ENCODE measurements at regions not wholly inside any gene's neighbourhood (a gene's known extent, or its start where the extent isn't known, plus 50 kb on each side); places are given as distances from the start of the nearest gene placed in this dataset.

DNA sequence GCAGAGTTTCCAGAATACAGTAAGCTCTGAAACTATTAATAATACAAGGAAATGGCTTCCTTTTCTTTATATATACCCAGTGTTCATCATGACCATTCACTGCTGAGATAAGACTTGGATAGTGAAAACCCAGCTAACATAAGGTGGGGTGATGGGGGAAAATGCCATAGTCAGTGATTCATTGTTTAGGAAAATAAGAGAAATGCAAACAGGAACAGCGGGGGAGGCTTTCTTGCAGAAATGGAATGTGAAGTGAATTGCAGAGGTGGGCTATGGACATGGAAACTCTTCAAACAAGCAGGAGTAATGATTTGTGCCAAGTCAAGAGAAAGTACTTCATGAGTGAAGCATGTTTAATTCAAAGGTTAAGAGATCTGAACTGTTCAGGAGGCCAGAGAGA is 519.4 kb downstream of the TDRD15 start:
- POLR2A ChIA-PET, result no interaction called here
- ATAC-seq (no peak), FAIRE-seq (no peak)

More for the DNA sequence above, 519.4 kb downstream of the TDRD15 start:
- intact Hi-C loops (cut with micrococcal nuclease; ENCODE audit: unreplicated experiment) (no loop called here), in situ Hi-C loops (cut with HindIII; ENCODE audit: extremely low pct_ligation_motif_present, low pct_unique_long_range_greater_than_20kb) (no loop called here)
- 17% methylated on average over 1 of the region's 1 CpG for WGBS (ENCODE audit: low lambda C conversion rate)
- no peak overlapping the region for H3K27ac ChIP-seq (ENCODE audit: extremely low read length, insufficient read depth, low read length)
- CTCF ChIA-PET (ENCODE audit: low intra/inter-chr PET ratio, low total read pairs), result no interaction called here
- no peaks in the 10 kb centered on the region for H3K79me2 ChIP-seq (ENCODE audit: insufficient read depth, low read length)
- no peak overlapping the region for H3K9ac ChIP-seq (ENCODE audit: insufficient read depth, low read depth, low read length)
- H3K36me3 ChIP-seq (replicated peaks in 1 of 2; ENCODE audit: control insufficient read depth in 1 of 2, insufficient read depth in 2 of 2, low read length in 2 of 2), result no peaks in the 10 kb centered on the region
- no peak overlapping the region for H2AFZ ChIP-seq (ENCODE audit: low read length)
- peaks cover 5% of the 10 kb centered on the region; the same call in 1 of the 2 replicates for H3K4me1 ChIP-seq (ENCODE audit: insufficient read depth, low read length)
- no peaks in the 10 kb centered on the region for H4K20me1 ChIP-seq (ENCODE audit: insufficient read depth, low read length)
- H3K4me3 ChIP-seq (replicated peaks in 1 of 3; ENCODE audit: insufficient read depth in 1 of 3, low read depth in 2 of 3, low read length in 3 of 3), result no peak overlapping the region
- no peaks in the 10 kb centered on the region for H3K9me3 ChIP-seq (ENCODE audit: low read length)
- no peak for DNase-seq (ENCODE audit: low spot score)
- TF ChIP-seq, protein P1, sequence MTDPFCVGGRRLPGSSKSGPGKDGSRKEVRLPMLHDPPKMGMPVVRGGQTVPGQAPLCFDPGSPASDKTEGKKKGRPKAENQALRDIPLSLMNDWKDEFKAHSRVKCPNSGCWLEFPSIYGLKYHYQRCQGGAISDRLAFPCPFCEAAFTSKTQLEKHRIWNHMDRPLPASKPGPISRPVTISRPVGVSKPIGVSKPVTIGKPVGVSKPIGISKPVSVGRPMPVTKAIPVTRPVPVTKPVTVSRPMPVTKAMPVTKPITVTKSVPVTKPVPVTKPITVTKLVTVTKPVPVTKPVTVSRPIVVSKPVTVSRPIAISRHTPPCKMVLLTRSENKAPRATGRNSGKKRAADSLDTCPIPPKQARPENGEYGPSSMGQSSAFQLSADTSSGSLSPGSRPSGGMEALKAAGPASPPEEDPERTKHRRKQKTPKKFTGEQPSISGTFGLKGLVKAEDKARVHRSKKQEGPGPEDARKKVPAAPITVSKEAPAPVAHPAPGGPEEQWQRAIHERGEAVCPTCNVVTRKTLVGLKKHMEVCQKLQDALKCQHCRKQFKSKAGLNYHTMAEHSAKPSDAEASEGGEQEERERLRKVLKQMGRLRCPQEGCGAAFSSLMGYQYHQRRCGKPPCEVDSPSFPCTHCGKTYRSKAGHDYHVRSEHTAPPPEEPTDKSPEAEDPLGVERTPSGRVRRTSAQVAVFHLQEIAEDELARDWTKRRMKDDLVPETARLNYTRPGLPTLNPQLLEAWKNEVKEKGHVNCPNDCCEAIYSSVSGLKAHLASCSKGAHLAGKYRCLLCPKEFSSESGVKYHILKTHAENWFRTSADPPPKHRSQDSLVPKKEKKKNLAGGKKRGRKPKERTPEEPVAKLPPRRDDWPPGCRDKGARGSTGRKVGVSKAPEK (CRISPR knock-in tag; IDR thresholded peaks at IDR 0.05; ENCODE audit: borderline replicate concordance), result no peak
- TF ChIP-seq, protein P2, sequence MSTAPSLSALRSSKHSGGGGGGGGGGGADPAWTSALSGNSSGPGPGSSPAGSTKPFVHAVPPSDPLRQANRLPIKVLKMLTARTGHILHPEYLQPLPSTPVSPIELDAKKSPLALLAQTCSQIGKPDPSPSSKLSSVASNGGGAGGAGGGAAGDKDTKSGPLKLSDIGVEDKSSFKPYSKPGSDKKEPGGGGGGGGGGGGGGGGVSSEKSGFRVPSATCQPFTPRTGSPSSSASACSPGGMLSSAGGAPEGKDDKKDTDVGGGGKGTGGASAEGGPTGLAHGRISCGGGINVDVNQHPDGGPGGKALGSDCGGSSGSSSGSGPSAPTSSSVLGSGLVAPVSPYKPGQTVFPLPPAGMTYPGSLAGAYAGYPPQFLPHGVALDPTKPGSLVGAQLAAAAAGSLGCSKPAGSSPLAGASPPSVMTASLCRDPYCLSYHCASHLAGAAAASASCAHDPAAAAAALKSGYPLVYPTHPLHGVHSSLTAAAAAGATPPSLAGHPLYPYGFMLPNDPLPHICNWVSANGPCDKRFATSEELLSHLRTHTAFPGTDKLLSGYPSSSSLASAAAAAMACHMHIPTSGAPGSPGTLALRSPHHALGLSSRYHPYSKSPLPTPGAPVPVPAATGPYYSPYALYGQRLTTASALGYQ (CRISPR knock-in tag; IDR thresholded peaks at IDR 0.05), result no peak
- TF ChIP-seq SCMH1 (CRISPR knock-in tag; IDR thresholded peaks at IDR 0.05; ENCODE audit: borderline replicate concordance), result no peak
- TF ChIP-seq, protein P3, sequence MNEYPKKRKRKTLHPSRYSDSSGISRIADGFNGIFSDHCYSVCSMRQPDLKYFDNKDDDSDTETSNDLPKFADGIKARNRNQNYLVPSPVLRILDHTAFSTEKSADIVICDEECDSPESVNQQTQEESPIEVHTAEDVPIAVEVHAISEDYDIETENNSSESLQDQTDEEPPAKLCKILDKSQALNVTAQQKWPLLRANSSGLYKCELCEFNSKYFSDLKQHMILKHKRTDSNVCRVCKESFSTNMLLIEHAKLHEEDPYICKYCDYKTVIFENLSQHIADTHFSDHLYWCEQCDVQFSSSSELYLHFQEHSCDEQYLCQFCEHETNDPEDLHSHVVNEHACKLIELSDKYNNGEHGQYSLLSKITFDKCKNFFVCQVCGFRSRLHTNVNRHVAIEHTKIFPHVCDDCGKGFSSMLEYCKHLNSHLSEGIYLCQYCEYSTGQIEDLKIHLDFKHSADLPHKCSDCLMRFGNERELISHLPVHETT (CRISPR knock-in tag; conservative IDR thresholded peaks at IDR 0.05), result no peak
- TF ChIP-seq TEAD2 (CRISPR knock-in tag; IDR thresholded peaks at IDR 0.05), result no peak
- TF ChIP-seq EED (CRISPR knock-in tag; IDR thresholded peaks at IDR 0.05), result no peak
- TF ChIP-seq NR2C2 (CRISPR knock-in tag; IDR thresholded peaks at IDR 0.05; ENCODE audit: borderline replicate concordance), result no peak
- no peak for TF ChIP-seq CCDC6 (CRISPR knock-in tag; IDR thresholded peaks at IDR 0.05)
- no peak for TF ChIP-seq FOXA1 (IDR thresholded peaks at IDR 0.05)
- no peak for TF ChIP-seq FOXA1 (CRISPR knock-in tag; IDR thresholded peaks at IDR 0.05)
- TF ChIP-seq AGO1 (IDR thresholded peaks at IDR 0.05; ENCODE audit: low read depth, low read length, poor library complexity, severe bottlenecking), result no peak
- TF ChIP-seq ZNF737 (CRISPR knock-in tag; IDR thresholded peaks at IDR 0.05; ENCODE audit: borderline replicate concordance), result no peak
- no peak for TF ChIP-seq PAWR (CRISPR knock-in tag; IDR thresholded peaks at IDR 0.05; ENCODE audit: borderline replicate concordance)
- TF ChIP-seq ZKSCAN5 (CRISPR knock-in tag; IDR thresholded peaks at IDR 0.05), result no peak
- no peak for TF ChIP-seq ZNF761 (CRISPR knock-in tag; conservative IDR thresholded peaks at IDR 0.05)
- TF ChIP-seq FOXM1 (CRISPR knock-in tag; IDR thresholded peaks at IDR 0.05), result no peak
- TF ChIP-seq, protein P4, sequence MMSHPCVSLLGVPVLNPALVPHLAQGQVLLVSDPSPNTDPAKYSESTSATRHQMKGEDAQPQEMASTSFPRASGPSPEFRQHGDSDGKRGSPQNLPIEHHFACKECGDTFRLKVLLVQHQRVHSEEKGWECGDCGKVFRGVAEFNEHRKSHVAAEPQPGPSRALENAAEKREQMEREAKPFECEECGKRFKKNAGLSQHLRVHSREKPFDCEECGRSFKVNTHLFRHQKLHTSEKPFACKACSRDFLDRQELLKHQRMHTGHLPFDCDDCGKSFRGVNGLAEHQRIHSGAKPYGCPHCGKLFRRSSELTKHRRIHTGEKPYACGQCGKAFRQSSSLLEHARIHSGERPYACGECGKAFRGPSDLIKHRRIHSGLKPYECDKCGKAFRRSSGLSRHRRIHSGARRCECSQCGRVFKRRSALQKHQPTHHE (CRISPR knock-in tag; IDR thresholded peaks at IDR 0.05; ENCODE audit: borderline replicate concordance), result no peak
- H3K27me3 ChIP-seq (ENCODE audit: control insufficient read depth in 1 of 2, insufficient read depth in 2 of 2, low read length in 2 of 2), result no peaks in the 10 kb centered on the region
- no peak overlapping the region for H3K4me2 ChIP-seq (ENCODE audit: low read depth, low read length)
- BruUV-seq (replicated peaks), result no TSS peak

All from HepG2 (cell line).